HFF-Myc (cell line): ENCODE measurements at regions not wholly inside any gene's neighbourhood (a gene's known extent, or its start where the extent isn't known, plus 50 kb on each side); places are given as distances from the start of the nearest gene placed in this dataset.

Source experiments
- DNase-seq: peaks from one replicate; pipeline ENCODE4 v3.0.0-alpha.2; 2011; ENCODE audit warnings: low read depth; ENCODE audit errors: extremely low read depth
- H3K4me3 ChIP-seq: replicated peaks from 2 replicates; pipeline ENCODE4 v1.5.1; 2011; ENCODE audit warnings: low read depth, mild to moderate bottlenecking, control low read depth, low read length
- CTCF ChIP-seq: IDR thresholded peaks from 2 replicates; pipeline ENCODE4 v1.5.1; 2012; ENCODE audit warnings: mild to moderate bottlenecking, low read depth, low read length, control low read depth; ENCODE audit errors: missing control alignments

GRCh38 chr2:56456791-56457190 is 273.0 kb downstream of the CCDC85A start:
- no peak for DNase-seq

GRCh38 chr2:56460508-56460907 is 276.7 kb downstream of the CCDC85A start:
- no peak overlapping the region for H3K4me3 ChIP-seq
- no peak for TF ChIP-seq CTCF
- DNase-seq: no peak

More at GRCh38 chr2:56456791-56457190, 273.0 kb downstream of the CCDC85A start:
- no peak for TF ChIP-seq CTCF
- H3K4me3 ChIP-seq: no peak overlapping the region

DNA sequence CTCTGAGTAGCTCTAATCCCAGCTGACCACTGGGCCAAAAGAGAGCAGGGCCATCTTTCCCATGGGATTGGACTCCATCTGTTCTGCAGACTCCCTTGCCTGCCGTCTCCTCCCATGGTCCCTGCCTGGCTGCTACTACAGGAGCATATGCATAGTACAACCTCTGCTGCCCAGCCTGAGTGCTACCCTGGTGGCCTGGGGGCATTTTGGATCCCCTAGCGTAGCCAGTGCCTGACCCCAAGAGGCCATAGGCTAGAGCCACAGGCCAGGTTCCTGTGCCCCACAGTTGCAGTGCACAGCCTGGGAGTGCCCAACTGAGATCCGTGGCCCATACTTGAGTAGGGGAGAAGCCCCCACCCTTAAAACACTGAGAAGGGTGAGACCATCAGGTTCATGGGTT is 280.3 kb downstream of the CCDC85A start:
- no peak for DNase-seq
- no peak for TF ChIP-seq CTCF
- H3K4me3 ChIP-seq: no peak overlapping the region

DNA sequence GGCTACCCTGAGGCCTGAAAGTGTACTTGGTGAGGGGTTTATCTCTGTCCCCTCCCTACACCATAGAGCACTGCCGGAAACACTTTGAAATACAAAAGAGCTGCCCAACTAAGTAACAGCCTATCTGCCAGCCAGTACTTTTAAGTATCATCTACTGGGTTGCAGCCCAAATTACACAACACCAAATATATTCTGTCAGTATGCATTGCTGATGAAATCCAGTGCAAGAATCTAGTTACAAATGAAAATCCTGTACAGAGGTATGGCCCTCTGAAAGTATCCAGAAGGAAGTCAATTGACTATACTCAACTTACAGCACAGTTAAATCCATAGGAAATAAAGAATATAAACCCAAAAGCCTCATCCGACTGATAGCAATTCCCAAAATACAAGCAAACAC is 280.8 kb downstream of the CCDC85A start:
- TF ChIP-seq CTCF: no peak
- no peak for DNase-seq
- no peak overlapping the region for H3K4me3 ChIP-seq

GRCh38 chr2:56465491-56465890 is 281.7 kb downstream of the CCDC85A start:
- no peak overlapping the region for H3K4me3 ChIP-seq
- TF ChIP-seq CTCF: no peak
- no peak for DNase-seq

DNA sequence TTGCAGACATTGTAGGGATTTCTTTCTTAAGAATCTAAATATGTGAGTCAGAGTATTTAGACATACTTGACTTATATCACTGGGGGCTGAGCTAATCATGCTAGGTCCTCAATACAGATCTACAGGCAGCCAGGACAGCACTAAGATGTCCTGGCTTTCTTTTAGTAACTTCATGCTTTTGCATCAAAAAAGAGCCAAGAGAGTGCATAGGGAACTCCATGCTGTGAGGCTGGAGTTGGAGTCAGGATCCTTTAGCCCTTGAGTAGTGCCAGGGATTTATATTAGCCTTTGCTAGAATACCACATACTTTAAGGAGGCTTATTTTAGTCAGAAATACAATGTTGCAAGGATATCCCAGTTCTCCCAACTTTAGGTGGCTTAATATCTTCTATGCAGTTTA is 289.7 kb downstream of the CCDC85A start:
- no peak for DNase-seq
- no peak overlapping the region for H3K4me3 ChIP-seq
- no peak for TF ChIP-seq CTCF

- H3K4me3 ChIP-seq: no peak overlapping the region
- no peak for DNase-seq
- no peak for TF ChIP-seq CTCF
These were observed 290.8 kb downstream of the CCDC85A start for GRCh38 chr2:56474412-56475158.
